Stimulated activated naive CD8-positive, alpha-beta T cell treated with anti-CD3 and anti-CD28 coated beads, Interleukin-15, amount 100 ng/mL, for 72 hours (primary cell): ENCODE measurements at regions not wholly inside any gene's neighbourhood (a gene's known extent, or its start where the extent isn't known, plus 50 kb on each side); places are given as distances from the start of the nearest gene placed in this dataset.
A peak's percentile ranks its signal among the peaks of the same experiment; 100 is the strongest.

Experiments used
- ATAC-seq: fragments of 150-1000 bp; cut with Tn5 transposase; 2 replicates; pipeline ENCODE4 v1.10.0; 2021; ENCODE audit warnings: mild to moderate bottlenecking, moderate library complexity
- DNase-seq, 2 donors: peaks; one replicate each; pipeline ENCODE4 v3.0.0; 2021 to 2022
- H3K27ac Mint-ChIP-seq, 2 donors: one replicate each; pipeline ENCODE4 v1.8.0; 2022; ENCODE audit warnings: mild to moderate bottlenecking in 2 of 2, mixed read lengths in 2 of 2, moderate library complexity in 2 of 2
- H3K27me3 Mint-ChIP-seq: one replicate; pipeline ENCODE4 v1.8.0; 2022; ENCODE audit warnings: mixed read lengths
- H3K4me1 Mint-ChIP-seq: one replicate; pipeline ENCODE4 v1.8.0; 2022; ENCODE audit warnings: mild to moderate bottlenecking, mixed read lengths
- H3K4me3 Mint-ChIP-seq, 2 donors: one replicate each; pipeline ENCODE4 v1.8.0; 2022; ENCODE audit warnings: mild to moderate bottlenecking in 2 of 2, mixed read lengths in 2 of 2, moderate library complexity in 1 of 2
- H3K9me3 Mint-ChIP-seq, 2 donors: one replicate each; pipeline ENCODE4 v1.8.0; 2022; ENCODE audit warnings: mixed read lengths in 2 of 2

GRCh38 chr12:46438256-46438655, 65.7 kb upstream of the SLC38A2 start:
- Mint-ChIP-seq H3K4me3 (no peak overlapping the region), H3K27ac (no peak overlapping the region), H3K4me1 (peaks cover 14% of the 10 kb centered on the region), H3K9me3 (no peaks in the 10 kb centered on the region), H3K27me3 (no peaks in the 10 kb centered on the region)
- DNase-seq: no peak
- ATAC-seq: no peak

GRCh38 chr12:46437469-46437868, 64.9 kb upstream of the SLC38A2 start:
- H3K4me1 Mint-ChIP-seq: peaks cover 14% of the 10 kb centered on the region
- ATAC-seq: no peak
- no peaks in the 10 kb centered on the region for H3K27me3 Mint-ChIP-seq
- DNase-seq: no peak
- H3K27ac Mint-ChIP-seq: no peak overlapping the region
- H3K9me3 Mint-ChIP-seq: no peaks in the 10 kb centered on the region
- no peak overlapping the region for H3K4me3 Mint-ChIP-seq

GRCh38 chr12:46436747-46437146, 64.2 kb upstream of the SLC38A2 start:
- H3K27me3 Mint-ChIP-seq: no peaks in the 10 kb centered on the region
- no peak overlapping the region for H3K27ac Mint-ChIP-seq
- no peaks in the 10 kb centered on the region for H3K9me3 Mint-ChIP-seq
- no peak overlapping the region for H3K4me3 Mint-ChIP-seq
- peaks cover 20% of the 10 kb centered on the region for H3K4me1 Mint-ChIP-seq
- DNase-seq: no peak
- no peak for ATAC-seq

GRCh38 chr12:46435625-46436024, 63.1 kb upstream of the SLC38A2 start:
- ATAC-seq: no peak
- no peaks in the 10 kb centered on the region for H3K9me3 Mint-ChIP-seq
- no peak for DNase-seq
- H3K4me1 Mint-ChIP-seq: peaks cover 26% of the 10 kb centered on the region
- H3K27ac Mint-ChIP-seq: no peak overlapping the region
- H3K27me3 Mint-ChIP-seq: no peaks in the 10 kb centered on the region
- H3K4me3 Mint-ChIP-seq: no peak overlapping the region

- ATAC-seq (no peak), DNase-seq (no peak)
- no peak overlapping the region for H3K4me3 Mint-ChIP-seq
- H3K27me3 Mint-ChIP-seq: no peaks in the 10 kb centered on the region
- peaks cover 32% of the 10 kb centered on the region for H3K4me1 Mint-ChIP-seq
- no peaks in the 10 kb centered on the region for H3K9me3 Mint-ChIP-seq
- H3K27ac Mint-ChIP-seq: no peak overlapping the region
These were observed 62.5 kb upstream of the SLC38A2 start for GRCh38 chr12:46435029-46435428.

- Mint-ChIP-seq H3K9me3 (no peaks in the 10 kb centered on the region), H3K4me1 (peaks cover 44% of the 10 kb centered on the region), H3K27me3 (no peaks in the 10 kb centered on the region), H3K27ac (peak overlapping the region in 1 of 2 donors; percentile 10), H3K4me3 (no peak overlapping the region)
- DNase-seq (no peak), ATAC-seq (no peak)
These were observed 61.3 kb upstream of the SLC38A2 start for GRCh38 chr12:46433829-46434228.

- H3K27ac Mint-ChIP-seq: no peak overlapping the region
- peaks cover 44% of the 10 kb centered on the region for H3K4me1 Mint-ChIP-seq
- H3K27me3 Mint-ChIP-seq: no peaks in the 10 kb centered on the region
- ATAC-seq: no peak
- peaks cover 8 to 9% of the 10 kb centered on the region in 2 donors for H3K9me3 Mint-ChIP-seq
- no peak overlapping the region for H3K4me3 Mint-ChIP-seq
- no peak for DNase-seq
These were observed 59.8 kb upstream of the SLC38A2 start for GRCh38 chr12:46432325-46432724.

GRCh38 chr12:46430340-46430948, 57.9 kb upstream of the SLC38A2 start:
- ATAC-seq (peak; percentile 92), DNase-seq (peak; percentile 28 to 30)
- Mint-ChIP-seq H3K9me3 (peaks cover 20 to 26% of the 10 kb centered on the region in 2 donors), H3K27me3 (no peaks in the 10 kb centered on the region), H3K4me3 (peak overlapping the region; percentile 61 to 72), H3K27ac (peak overlapping the region; percentile 99), H3K4me1 (peaks cover 38% of the 10 kb centered on the region)
